ENCODE measurements at regions not wholly inside any gene's neighbourhood (a gene's known extent, or its start where the extent isn't known, plus 50 kb on each side); places are given as distances from the start of the nearest gene placed in this dataset.

- no peak for TF ChIP-seq TCF7L2 (IDR thresholded peaks at IDR 0.05; ENCODE audit: low read depth, low read length)
- TF ChIP-seq ZNF292 (CRISPR knock-in tag; IDR thresholded peaks at IDR 0.05; ENCODE audit: borderline replicate concordance, low read depth): no peak
- TF ChIP-seq ZNF644 (CRISPR knock-in tag; IDR thresholded peaks at IDR 0.05; ENCODE audit: low read depth): no peak
Measured at GRCh38 chr9:80964374-80964773, 725.0 kb downstream of the TLE1 start.
